ENCODE measurements at regions not wholly inside any gene's neighbourhood (a gene's known extent, or its start where the extent isn't known, plus 50 kb on each side); places are given as distances from the start of the nearest gene placed in this dataset.

GRCh38 chr13:47508527-47509228, 492.4 kb downstream of the SUCLA2 start:
- ATAC-seq = peak; percentile 35

- peak; percentile 31 for ATAC-seq
These were observed 497.6 kb downstream of the SUCLA2 start for GRCh38 chr13:47503475-47503874.

GRCh38 chr13:47502166-47502565, 498.9 kb downstream of the SUCLA2 start:
- no peak for ATAC-seq

DNA sequence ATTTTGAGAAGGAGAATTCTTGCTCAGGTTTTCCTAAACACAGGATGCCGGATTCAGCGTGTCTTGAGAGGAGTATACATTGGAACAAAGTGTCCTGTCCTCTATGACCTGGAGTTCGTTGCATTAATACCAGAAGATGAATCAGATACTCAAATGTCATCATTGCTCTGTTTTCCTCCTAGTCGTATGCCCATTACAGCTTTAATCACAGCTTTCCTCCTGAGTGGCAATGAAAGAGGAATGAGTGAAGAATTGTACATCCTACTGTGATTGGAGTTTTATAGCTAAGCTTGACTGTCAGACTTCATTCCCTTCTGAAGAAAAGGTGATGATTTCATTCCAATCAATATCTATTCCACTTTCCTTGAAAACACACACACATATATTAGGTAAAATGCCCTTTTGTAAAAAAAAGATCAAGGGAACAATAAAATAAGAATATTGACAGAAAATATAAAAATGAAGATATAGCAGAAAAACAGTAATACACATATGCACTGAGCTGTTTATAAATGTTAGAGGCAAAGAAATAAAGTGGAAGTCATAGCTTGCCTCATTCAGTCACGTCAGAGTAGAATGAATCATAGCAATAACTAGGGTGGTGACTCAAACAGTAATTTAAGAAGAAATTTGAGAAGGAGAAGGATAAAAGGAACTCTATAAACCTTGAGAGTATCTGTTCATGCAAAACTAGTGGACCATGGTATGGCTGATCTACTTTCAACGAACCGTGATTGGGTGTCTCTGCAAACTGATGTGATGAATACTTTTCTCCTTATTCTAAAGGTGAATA, 501.5 kb downstream of the SUCLA2 start:
- ATAC-seq = peak; percentile 87

GRCh38 chr13:47484548-47484947, 516.5 kb downstream of the SUCLA2 start:
- peak; percentile 79 for ATAC-seq

- ATAC-seq = no peak
These were observed 519.5 kb downstream of the SUCLA2 start for GRCh38 chr13:47481536-47481935.

GRCh38 chr13:47480951-47481350, 520.1 kb downstream of the SUCLA2 start:
- no peak for ATAC-seq

DNA sequence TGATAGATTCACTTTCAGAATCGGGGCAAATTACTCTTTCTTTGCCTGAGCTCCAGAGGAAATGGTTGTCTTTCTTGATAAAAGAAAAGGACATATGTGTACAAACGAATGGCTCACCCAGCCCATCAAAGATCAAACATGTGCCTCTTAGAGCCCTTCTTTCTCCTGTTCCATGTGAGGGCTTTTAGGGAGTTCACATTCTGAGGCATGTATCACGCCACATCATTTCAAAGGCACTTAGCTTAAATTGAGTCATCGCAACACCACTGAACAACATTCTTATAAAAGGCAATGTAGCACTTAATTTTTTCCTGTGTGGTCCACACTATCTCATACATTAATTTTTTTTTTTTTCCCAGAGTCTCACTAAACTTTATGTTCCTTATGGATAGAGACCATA, 521.0 kb downstream of the SUCLA2 start:
- ATAC-seq = no peak

DNA sequence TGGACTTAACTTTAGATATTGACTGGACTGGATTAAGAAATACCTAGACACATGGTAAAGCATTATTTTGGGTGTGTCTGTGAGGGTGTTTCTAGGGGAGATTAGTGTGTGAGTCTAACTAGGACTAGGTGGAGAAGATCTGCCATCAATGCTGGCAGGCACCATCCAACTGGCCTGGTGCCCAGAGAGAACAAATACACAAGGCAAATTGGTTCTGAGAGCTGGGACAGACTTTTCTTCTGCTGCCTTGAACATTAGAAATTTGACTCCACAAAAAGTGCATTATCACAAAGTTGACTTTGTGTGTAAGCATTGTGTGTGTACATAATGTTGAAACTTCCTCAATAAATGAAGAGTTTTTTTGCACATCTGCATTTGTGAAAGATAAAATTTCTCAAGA, 522.1 kb downstream of the SUCLA2 start:
- peak; percentile 82 for ATAC-seq

DNA sequence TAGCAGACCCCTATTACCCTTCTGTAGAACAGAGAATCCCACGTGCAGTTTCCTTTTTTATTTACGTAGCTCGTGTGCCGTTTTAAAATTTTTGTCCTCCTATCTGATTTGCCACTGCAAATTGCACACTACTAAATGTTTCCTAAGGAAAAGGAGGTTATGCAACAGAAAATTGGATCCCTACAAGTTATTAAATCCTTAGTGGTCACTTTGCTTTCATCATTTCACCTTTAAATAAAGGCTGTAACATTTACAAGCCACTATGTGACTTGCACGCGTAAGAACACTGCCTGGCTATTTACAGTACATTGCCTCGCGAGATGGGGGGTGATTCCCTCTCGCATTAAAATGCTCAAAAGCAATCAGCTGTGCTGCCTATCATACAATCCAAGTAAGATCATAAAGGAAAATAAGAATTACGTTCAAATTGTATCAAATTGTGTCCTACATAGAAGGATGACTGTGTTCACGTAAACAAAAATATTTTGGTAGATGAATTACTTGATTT, 525.6 kb downstream of the SUCLA2 start:
- ATAC-seq = no peak

GRCh38 chr13:47474839-47475238, 526.2 kb downstream of the SUCLA2 start:
- ATAC-seq = no peak

GRCh38 chr13:47474326-47474725, 526.7 kb downstream of the SUCLA2 start:
- no peak for ATAC-seq

GRCh38 chr13:47472516-47472915, 528.6 kb downstream of the SUCLA2 start:
- no peak for ATAC-seq

- no peak for ATAC-seq
These were observed 537.3 kb downstream of the SUCLA2 start for GRCh38 chr13:47463726-47464125.

DNA sequence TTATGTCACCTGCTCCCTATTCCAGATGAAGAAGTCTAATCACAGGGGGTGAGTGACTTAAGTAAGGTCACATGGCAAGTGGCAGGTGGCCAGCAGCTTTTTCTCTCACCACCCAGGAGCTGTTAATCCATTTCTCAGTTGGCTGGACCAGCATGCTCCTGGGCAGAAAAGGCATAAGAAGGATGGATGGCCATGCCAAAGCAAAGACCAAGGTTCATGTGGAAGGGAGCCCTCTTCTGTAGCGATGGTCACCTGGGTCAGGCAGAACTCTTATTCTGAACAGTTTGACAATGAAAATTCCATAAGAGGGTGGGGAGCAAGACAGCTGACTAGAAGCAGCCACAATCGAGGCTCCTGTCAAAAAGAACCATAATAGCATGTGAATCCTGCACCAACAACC, 538.1 kb downstream of the SUCLA2 start:
- no peak for ATAC-seq

DNA sequence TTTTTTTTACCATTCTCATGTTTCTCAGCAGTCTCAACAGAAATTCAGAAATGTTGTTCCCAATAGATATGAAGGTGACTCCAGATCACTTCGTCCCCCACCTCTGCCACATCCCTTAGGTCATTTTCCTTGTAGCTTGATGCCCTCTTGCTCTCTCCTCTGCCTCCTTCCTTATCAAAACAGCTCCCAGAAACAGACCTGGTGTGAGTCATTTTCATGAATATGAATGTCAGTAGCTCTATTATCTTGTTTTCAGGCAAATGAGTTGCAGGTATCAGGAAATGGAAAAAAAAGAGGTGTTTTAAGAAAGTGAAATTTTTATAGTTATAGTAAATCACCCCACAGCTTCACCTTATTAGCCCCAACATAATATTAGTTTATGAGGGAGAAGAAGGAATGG, 539.3 kb downstream of the SUCLA2 start:
- no peak for ATAC-seq

- ATAC-seq = no peak
These were observed 541.6 kb downstream of the SUCLA2 start for GRCh38 chr13:47459512-47459911.

- peak; percentile 45 for ATAC-seq
These were observed 543.4 kb downstream of the SUCLA2 start for GRCh38 chr13:47457626-47458025.

- ATAC-seq = no peak
These were observed 545.4 kb downstream of the SUCLA2 start for GRCh38 chr13:47455626-47456025.

GRCh38 chr13:47454986-47455385, 546.1 kb downstream of the SUCLA2 start:
- ATAC-seq = no peak

- no peak for ATAC-seq
These were observed 540.6 kb upstream of the HTR2A start for GRCh38 chr13:47437406-47437805.

DNA sequence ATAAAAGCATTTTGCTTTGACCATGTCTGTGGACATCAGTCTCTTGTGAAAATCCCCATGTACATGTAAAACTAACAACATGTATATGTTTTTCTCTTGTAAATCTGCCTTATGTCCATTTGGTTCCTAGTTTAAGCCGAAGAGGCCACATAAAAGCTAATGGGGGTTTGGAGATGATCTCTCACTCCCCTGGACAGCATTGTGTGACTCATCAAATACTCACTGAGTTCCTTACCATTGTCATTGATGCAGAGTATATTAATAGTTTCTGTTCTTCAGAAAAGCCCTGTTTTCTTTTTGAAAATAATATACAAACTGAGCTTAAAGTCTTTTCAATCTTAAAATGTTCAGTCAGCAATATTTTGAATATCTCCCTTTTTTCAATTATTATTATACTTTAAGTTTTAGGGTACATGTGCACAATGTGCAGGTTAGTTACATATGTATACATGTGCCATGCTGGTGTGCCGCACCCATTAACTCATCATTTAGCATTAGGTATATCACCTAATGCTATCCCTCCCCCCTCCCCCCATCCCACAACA, 536.7 kb upstream of the HTR2A start:
- no peak for ATAC-seq

- peak; percentile 42 for ATAC-seq
These were observed 529.4 kb upstream of the HTR2A start for GRCh38 chr13:47426126-47426849.

All from esophagus mucosa (tissue), 1 donor.